GM23248 (cell line): ENCODE measurements at regions not wholly inside any gene's neighbourhood (a gene's known extent, or its start where the extent isn't known, plus 50 kb on each side); places are given as distances from the start of the nearest gene placed in this dataset.

Source experiments
- EZH2 ChIP-seq: fragments of 200-600 bp; sonication (generic); IDR thresholded peaks from 2 replicates; pipeline ENCODE4 v1.6.1; 2018; ENCODE audit warnings: antibody characterized with exemption, mild to moderate bottlenecking; ENCODE audit not compliant: insufficient read depth, poor library complexity, severe bottlenecking
- EZH2phosphoT487 ChIP-seq: fragments of 200-600 bp; sonication (generic); IDR thresholded peaks from 2 replicates; pipeline ENCODE4 v1.6.1; 2018; ENCODE audit warnings: antibody characterized with exemption, moderate library complexity, mild to moderate bottlenecking, low read depth; ENCODE audit not compliant: insufficient read depth

DNA sequence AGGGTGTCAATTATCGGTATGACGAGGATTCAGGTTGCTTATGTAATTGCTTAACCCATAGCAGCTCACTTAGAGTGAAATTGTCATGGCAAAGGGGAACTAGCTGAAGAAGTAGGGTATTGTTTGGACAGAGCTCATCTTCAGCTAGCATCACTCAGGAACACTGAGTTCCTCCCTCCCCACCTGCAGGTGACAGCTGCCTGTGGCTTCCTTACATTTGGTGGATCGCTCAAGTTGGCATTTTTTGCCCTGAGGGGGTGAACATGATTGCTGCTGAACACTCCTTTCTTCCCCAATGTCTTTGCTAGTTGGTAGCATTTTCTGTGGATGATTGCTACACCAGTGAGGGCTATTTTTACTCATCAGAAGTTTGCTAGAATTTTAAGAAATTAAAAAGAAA lies 86.7 kb upstream of the THUMPD2 start:
- TF ChIP-seq EZH2phosphoT487 (no peak), EZH2 (no peak)
